GM12892 (cell line): ENCODE measurements at regions not wholly inside any gene's neighbourhood (a gene's known extent, or its start where the extent isn't known, plus 50 kb on each side); places are given as distances from the start of the nearest gene placed in this dataset.

ENCODE experiments used
- POLR2A ChIP-seq: IDR thresholded peaks from 2 replicates; pipeline ENCODE4 v1.6.1; 2011; ENCODE audit warnings: low read depth, low read length, control low read depth
- TAF1 ChIP-seq: IDR thresholded peaks from 2 replicates; pipeline ENCODE4 v1.6.1; 2011; ENCODE audit warnings: low read depth, mild to moderate bottlenecking, control low read depth, low read length, borderline replicate concordance

- TF ChIP-seq POLR2A (no peak), TAF1 (no peak)
Measured at GRCh38 chr21:39097335-39097861, 85.9 kb downstream of the PSMG1 start.
